ENCODE measurements at regions not wholly inside any gene's neighbourhood (a gene's known extent, or its start where the extent isn't known, plus 50 kb on each side); places are given as distances from the start of the nearest gene placed in this dataset.

DNA sequence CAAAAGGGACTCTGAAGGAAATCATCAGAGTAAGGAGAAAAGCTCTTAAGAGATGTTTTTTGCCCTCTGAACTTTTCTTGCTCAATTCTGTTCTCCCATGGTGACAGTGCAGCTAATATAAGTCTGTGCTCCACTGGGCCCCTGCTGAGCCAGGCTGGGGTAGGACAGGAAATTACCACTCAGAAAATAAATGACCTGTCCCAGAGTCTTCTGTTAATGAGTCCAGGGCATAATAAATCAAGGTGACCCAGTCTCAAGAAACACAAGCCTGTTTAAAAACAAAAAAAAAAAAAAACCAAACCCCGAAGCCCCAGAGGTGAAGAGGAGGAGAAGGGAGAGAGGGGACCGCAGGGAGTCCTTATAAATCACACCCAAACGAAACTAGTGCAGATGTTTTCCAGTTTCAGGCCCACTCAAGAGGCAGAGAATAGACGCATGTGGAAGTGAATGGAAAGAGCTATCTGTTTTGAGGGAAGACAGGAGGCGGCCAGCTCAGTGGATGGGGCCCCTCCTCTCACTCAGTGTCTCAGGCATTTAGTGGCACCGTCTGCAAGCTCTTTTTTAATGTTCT lies 59.8 kb upstream of the BOC start:
- TF ChIP-seq CTCF (conservative IDR thresholded peaks at IDR 0.05; ENCODE audit: low read depth, low read length) = no peak
- TF ChIP-seq MAFK (IDR thresholded peaks at IDR 0.05; ENCODE audit: low read depth, low read length) = no peak
- no peak for TF ChIP-seq POLR2A (IDR thresholded peaks at IDR 0.05; ENCODE audit: low read depth, low read length)
- no peak for TF ChIP-seq RFX5 (IDR thresholded peaks at IDR 0.05; ENCODE audit: low read depth, low read length)
- TF ChIP-seq RAD21 (IDR thresholded peaks at IDR 0.05; ENCODE audit: low read length) = no peak
- TF ChIP-seq FOS (IDR thresholded peaks at IDR 0.05; ENCODE audit: low read depth, low read length) = no peak
- TF ChIP-seq SMC3 (IDR thresholded peaks at IDR 0.05; ENCODE audit: low read depth, low read length) = no peak
- TF ChIP-seq, protein P1, sequence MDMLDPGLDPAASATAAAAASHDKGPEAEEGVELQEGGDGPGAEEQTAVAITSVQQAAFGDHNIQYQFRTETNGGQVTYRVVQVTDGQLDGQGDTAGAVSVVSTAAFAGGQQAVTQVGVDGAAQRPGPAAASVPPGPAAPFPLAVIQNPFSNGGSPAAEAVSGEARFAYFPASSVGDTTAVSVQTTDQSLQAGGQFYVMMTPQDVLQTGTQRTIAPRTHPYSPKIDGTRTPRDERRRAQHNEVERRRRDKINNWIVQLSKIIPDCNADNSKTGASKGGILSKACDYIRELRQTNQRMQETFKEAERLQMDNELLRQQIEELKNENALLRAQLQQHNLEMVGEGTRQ (IDR thresholded peaks at IDR 0.05; ENCODE audit: low read depth, low read length) = no peak
- no peak for TF ChIP-seq CHD1 (IDR thresholded peaks at IDR 0.05; ENCODE audit: low read depth, low read length)

All from IMR-90 (cell line).